Endothelial cell (in vitro differentiated cells): ENCODE measurements at regions not wholly inside any gene's neighbourhood (a gene's known extent, or its start where the extent isn't known, plus 50 kb on each side); places are given as distances from the start of the nearest gene placed in this dataset.

Source experiments
- DNase-seq: peaks from one replicate; pipeline ENCODE4 v3.0.0; 2021; ENCODE audit warnings: low spot score
- H3K27ac Mint-ChIP-seq: one replicate; pipeline ENCODE4 v1.8.0; 2021; ENCODE audit warnings: mixed read lengths, inconsistent platforms; ENCODE audit not compliant: unreplicated experiment
- H3K27me3 Mint-ChIP-seq: one replicate; pipeline ENCODE4 v1.8.0; 2021; ENCODE audit warnings: mild to moderate bottlenecking, moderate library complexity, mixed read lengths, inconsistent platforms; ENCODE audit not compliant: unreplicated experiment
- H3K36me3 Mint-ChIP-seq: one replicate; pipeline ENCODE4 v1.8.0; 2021; ENCODE audit warnings: mild to moderate bottlenecking, low read depth, mixed read lengths, inconsistent platforms; ENCODE audit not compliant: unreplicated experiment
- H3K4me1 Mint-ChIP-seq: one replicate; pipeline ENCODE4 v1.8.0; 2021; ENCODE audit warnings: mild to moderate bottlenecking, mixed read lengths, inconsistent platforms; ENCODE audit not compliant: unreplicated experiment
- H3K4me3 Mint-ChIP-seq: one replicate; pipeline ENCODE4 v1.8.0; 2021; ENCODE audit warnings: mild to moderate bottlenecking, mixed read lengths, inconsistent platforms; ENCODE audit not compliant: unreplicated experiment
- H3K9me3 Mint-ChIP-seq: one replicate; pipeline ENCODE4 v1.8.0; 2021; ENCODE audit warnings: mixed read lengths, inconsistent platforms; ENCODE audit not compliant: unreplicated experiment
- CTCF ChIP-seq: fragments of 200-600 bp; sonication (generic); IDR thresholded peaks from one replicate; pipeline ENCODE4 v1.5.0; 2021; ENCODE audit warnings: antibody characterized with exemption; ENCODE audit not compliant: unreplicated experiment

GRCh38 chr20:40410028-40410427 is 279.0 kb downstream of the MAFB start:
- no peak overlapping the region for H3K27ac Mint-ChIP-seq
- no peaks in the 10 kb centered on the region for H3K9me3 Mint-ChIP-seq
- no peaks in the 10 kb centered on the region for H3K27me3 Mint-ChIP-seq
- H3K4me3 Mint-ChIP-seq = no peak overlapping the region
- TF ChIP-seq CTCF = no peak
- no peaks in the 10 kb centered on the region for H3K4me1 Mint-ChIP-seq
- no peaks in the 10 kb centered on the region for H3K36me3 Mint-ChIP-seq
- DNase-seq = no peak

- Mint-ChIP-seq H3K4me1 (no peaks in the 10 kb centered on the region), H3K9me3 (no peaks in the 10 kb centered on the region), H3K36me3 (no peaks in the 10 kb centered on the region), H3K4me3 (no peak overlapping the region), H3K27me3 (no peaks in the 10 kb centered on the region), H3K27ac (no peak overlapping the region)
- no peak for TF ChIP-seq CTCF
- DNase-seq = no peak
Observed at GRCh38 chr20:40397467-40397866, 291.6 kb downstream of the MAFB start.

DNA sequence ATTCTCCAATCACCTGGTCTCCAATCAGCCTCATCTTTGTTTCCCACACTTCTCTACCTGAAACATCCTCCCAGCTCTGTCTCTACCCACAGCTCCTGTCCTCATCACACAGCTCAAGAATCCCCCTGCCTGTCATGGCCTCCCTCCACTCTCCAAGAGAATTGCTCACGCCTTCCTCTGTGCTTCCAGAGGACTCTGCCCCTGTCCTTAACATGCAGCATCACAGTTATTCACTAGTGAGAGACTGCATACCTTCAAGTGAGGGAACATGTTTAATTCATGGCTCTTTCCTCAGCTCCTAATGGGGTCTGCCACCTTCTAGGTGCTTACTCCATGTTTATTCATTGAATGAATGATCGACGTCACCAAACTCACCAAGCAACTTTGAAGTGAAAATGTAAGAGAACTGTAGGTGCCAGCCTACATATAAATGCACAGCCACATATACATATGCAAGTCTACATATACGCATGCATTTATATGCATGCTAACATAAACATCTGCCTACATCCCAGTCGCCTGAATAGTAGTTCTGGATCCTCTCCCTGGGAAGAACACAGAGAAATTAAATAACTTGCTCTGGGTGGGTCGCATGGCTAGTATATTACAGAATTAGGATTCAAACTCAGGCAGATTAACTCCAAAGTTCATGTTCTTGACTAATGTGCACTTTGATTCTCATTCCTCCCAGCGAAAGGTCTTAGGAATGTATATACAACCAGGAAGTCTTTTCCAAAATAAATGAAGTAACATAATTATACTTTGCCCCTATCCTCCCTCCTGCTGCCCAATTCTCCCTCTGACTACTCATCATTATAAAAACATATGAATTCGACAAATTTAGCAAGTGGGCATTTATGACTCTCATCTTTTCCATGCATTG is 295.6 kb downstream of the MAFB start:
- TF ChIP-seq CTCF = no peak
- Mint-ChIP-seq H3K27ac (no peak overlapping the region), H3K9me3 (no peaks in the 10 kb centered on the region), H3K4me3 (no peak overlapping the region), H3K4me1 (no peaks in the 10 kb centered on the region), H3K36me3 (no peaks in the 10 kb centered on the region), H3K27me3 (no peaks in the 10 kb centered on the region)
- DNase-seq = no peak

GRCh38 chr20:40390654-40391053 is 298.4 kb downstream of the MAFB start:
- DNase-seq = no peak
- no peaks in the 10 kb centered on the region for H3K36me3 Mint-ChIP-seq
- no peaks in the 10 kb centered on the region for H3K9me3 Mint-ChIP-seq

More at GRCh38 chr20:40390654-40391053, 298.4 kb downstream of the MAFB start:
- Mint-ChIP-seq H3K4me1 (no peaks in the 10 kb centered on the region), H3K4me3 (no peak overlapping the region), H3K27ac (no peak overlapping the region), H3K27me3 (no peaks in the 10 kb centered on the region)
- no peak for TF ChIP-seq CTCF
